Pons (tissue), 1 donor: ENCODE measurements at regions not wholly inside any gene's neighbourhood (a gene's known extent, or its start where the extent isn't known, plus 50 kb on each side); places are given as distances from the start of the nearest gene placed in this dataset.
"Not testable (repeated sequence)": the region's sequence is repeated elsewhere in the genome, so short reads cannot be mapped to it uniquely, and the experiment has no call there.

ENCODE experiments used
- DNase-seq: peaks from one replicate; pipeline ENCODE4 v3.0.0-alpha.2; 2016; ENCODE audit warnings: low spot score

GRCh38 chr16:17555176-17555575 lies 84.4 kb upstream of the XYLT1 start:
- no peak for DNase-seq

GRCh38 chr16:17552351-17552750 lies 81.6 kb upstream of the XYLT1 start:
- DNase-seq: no peak

DNA sequence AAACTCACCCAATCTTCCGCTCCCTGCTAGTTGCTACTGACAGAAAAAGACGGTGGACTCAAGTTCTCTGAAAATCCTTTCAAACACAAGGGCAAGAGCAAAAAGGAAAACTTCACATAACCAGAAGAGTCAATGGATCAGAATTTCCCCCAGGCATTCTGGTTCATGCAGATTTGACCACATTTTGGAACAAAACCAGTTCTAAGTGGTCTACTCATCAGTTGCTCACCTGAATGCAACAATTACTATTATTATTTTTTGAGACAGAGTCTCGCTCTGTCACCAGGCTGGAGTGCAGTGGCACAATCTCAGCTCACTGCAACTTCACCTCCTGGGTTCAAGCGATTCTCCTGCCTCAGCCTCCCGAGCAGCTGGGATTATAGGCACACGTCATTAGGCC lies 80.9 kb upstream of the XYLT1 start:
- DNase-seq: not testable (repeated sequence)

- DNase-seq: no peak
Observed at GRCh38 chr16:17548825-17549224, 78.1 kb upstream of the XYLT1 start.

DNA sequence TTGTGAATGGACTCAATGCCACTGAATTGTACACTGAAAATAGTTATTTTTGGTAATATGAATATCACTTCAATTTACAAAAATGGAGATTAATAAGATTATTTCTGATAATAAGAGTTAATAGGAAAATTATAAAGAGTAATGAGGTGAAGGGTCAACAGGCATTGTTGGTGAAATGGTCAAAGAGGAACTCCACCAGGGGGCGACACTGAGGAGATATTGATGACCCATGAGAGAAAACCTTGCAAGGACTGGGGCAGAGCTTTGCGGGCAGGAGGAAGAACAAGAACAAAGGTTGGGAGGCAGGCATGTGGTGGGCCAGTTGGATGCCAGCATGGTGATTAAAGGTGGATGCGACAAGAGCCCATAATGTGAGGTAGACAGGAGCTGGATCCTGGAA lies 74.0 kb upstream of the XYLT1 start:
- DNase-seq: no peak

- no peak for DNase-seq
Observed at GRCh38 chr16:17544304-17544703, 73.5 kb upstream of the XYLT1 start.

DNA sequence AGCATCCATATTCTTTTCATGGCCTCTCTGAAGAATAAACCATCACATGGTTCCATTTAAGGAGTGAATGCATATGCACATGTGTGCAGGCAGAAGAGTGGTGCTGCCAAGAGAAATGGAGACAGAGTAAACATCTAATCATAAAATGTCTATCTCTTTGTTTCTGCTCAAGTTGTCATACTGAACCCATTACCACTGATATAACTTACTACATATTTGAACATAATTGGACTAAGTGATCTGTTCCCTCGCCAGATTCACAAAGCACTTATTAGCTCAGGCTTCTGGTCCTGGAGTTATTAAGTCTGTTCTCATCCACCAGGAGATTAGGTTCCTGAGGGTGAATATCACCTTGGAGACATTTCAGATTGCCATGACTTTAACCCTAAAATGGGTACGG lies 72.3 kb upstream of the XYLT1 start:
- no peak for DNase-seq

- DNase-seq: no peak
Observed at GRCh38 chr16:17541324-17541723, 70.6 kb upstream of the XYLT1 start.

- DNase-seq: no peak
Observed at GRCh38 chr16:17538927-17539326, 68.2 kb upstream of the XYLT1 start.

DNA sequence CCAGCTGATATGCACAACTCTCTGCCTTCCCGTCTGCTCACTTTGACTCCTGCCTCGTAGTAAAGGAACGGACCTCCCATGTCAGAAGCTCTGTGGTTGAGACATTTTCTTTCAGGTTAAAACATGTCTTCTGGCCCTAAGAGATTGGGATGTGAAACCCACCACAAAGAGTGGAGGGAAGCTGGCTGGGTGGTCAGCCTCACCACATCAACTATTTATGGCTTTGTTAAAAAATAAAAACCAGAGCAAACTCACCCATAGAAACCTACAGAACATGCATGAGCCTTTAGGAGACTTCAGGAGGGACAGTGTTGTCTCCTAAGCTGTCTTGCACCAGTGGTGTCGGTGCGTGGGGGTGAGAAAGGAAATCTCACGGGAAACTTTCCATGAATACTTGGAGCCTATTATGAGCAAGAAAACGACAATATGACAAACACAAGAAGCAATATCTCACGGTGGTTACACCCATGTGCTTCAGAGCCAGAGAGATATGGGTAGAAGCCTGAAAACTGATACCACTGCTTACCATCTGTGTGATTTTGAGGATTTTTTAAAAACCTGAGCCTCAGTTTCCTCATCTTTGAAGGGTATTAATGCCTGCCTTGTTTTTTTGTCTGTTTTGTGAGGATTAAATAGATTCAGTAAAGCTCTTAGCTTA lies 61.7 kb upstream of the XYLT1 start:
- DNase-seq: no peak

DNA sequence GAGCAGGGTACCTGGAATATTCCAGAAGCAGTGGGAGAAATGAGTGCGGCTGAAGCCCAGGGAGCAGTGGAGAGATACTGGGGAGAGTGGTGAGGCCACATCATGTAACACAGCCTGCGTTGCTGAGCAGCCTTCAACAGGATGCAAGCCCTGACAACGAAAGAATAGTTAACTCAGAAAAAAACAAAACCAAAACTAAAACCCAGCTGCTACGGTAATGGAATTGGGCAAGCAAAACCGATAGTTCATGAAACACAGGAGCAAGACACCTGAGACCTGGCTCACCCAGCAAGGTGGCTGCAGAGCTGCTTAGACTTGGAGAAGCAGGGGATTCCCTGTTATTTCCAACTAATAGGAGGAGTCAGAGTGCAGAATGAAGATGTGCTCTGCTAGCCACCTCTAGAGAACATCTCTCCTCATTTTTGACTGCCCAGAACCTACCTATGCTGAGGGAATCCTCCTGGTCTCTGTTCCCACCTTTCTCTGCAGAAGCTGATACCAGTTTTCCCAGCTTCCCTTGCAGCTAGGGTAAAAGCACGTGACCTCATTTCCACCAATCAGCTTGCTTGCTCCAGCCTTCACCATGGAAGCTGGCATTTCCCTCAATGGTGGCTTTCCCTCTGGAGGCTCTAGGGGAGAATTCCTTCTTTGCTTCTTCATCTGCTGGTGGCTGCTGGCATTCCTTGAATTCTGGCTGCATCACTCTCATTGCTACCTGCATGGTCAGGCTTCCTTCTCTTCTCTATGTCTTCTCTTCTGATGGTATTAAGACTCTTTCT lies 59.4 kb upstream of the XYLT1 start:
- no peak for DNase-seq

- no peak for DNase-seq
Observed at GRCh38 chr16:17526956-17527937, 56.5 kb upstream of the XYLT1 start.

GRCh38 chr16:17524656-17525055 lies 53.9 kb upstream of the XYLT1 start:
- no peak for DNase-seq

- no peak for DNase-seq
Observed at GRCh38 chr16:17520561-17520960, 49.8 kb upstream of the XYLT1 start.
